GM18520 (cell line): ENCODE measurements at regions not wholly inside any gene's neighbourhood (a gene's known extent, or its start where the extent isn't known, plus 50 kb on each side); places are given as distances from the start of the nearest gene placed in this dataset.
"Not testable (repeated sequence)": the region's sequence is repeated elsewhere in the genome, so short reads cannot be mapped to it uniquely, and the experiment has no call there.

Experiments
- ATAC-seq: cut with Tn5 transposase; IDR thresholded peaks from one replicate; pipeline ENCODE4 v1.9.1; 2021; ENCODE audit not compliant: unreplicated experiment

- no peak for ATAC-seq
These were observed 170.8 kb upstream of the RASSF8 start for GRCh38 chr12:25787701-25788100.

DNA sequence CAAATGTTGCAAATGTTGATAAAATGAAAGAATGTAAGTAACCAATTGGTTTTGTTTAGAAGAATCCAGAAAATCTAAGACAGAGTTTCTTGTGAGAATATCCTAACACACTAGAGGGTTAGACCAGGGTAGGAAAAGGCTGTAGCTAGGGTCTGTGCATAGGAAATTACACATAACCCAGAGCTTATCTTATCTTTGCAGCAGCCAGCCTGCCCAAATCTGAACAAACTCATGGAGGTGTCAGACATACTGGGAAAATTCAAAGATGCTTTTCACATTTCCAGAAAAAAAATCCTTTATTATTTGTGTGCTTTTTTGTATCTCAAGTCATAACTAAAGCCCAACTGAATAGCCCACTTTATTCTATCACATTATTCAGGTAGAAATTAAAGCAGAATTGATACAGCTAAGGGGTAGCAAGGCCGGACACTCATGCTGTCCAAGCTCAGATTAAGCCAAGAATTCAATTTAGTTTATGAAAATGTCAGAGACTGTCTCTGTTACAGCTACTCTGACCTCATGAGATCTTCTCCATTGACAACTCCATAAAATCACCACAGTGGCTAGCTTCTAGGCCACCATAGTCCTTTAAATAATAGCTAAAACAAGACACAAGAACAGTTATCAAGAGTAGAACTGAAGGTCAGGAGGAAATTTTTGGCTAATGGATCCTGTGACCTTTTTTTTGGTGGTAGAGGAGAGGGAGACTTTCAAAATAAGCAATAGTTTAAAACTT, 169.6 kb upstream of the RASSF8 start:
- ATAC-seq = no peak

DNA sequence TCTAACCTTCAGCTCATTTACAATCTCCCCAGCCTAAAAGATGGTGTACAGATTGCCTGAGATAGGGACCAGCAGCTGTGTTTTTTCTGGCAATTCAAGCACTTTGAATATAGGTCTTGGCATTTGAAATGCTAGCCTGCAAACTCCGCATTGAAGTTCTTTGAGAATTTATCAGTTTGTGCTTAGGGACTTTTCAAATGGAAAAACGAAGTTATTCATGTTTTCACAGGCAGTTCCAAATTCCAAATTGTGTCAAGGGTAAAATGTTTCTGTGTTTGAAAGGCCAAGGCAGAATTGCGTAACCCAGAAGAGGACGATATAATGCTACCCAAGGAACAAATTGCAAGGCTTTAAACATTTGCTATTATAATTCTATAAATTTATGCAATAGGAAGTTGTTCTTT, 168.9 kb upstream of the RASSF8 start:
- no peak for ATAC-seq

GRCh38 chr12:25792031-25792430, 166.5 kb upstream of the RASSF8 start:
- no peak for ATAC-seq

GRCh38 chr12:25793196-25793595, 165.3 kb upstream of the RASSF8 start:
- ATAC-seq = no peak

- ATAC-seq = no peak
These were observed 163.9 kb upstream of the RASSF8 start for GRCh38 chr12:25794571-25794970.

DNA sequence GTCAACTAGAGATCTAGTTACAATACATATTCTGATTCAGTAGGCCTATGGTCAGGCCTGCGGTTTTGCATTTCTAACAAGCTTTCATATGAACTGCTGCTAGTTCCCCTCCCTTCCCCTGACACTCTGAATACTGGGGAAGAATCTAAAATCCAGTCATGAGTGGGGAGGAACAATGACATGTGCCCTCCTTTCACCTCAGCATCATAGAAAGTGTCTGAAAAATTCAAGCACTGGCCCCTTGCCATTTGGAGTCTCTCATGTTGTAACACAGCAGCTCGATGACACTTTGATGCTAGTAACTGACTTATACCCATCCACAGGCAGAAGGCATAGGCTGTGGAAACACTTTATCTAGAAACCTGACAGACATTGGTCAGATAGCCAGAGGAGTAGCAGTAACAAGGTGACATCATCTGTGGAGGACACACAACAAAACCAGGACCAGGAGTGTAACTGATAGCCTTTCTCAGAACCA, 161.9 kb upstream of the RASSF8 start:
- ATAC-seq = no peak

GRCh38 chr12:25797386-25797785, 161.1 kb upstream of the RASSF8 start:
- no peak for ATAC-seq

GRCh38 chr12:25797949-25798348, 160.5 kb upstream of the RASSF8 start:
- no peak for ATAC-seq

DNA sequence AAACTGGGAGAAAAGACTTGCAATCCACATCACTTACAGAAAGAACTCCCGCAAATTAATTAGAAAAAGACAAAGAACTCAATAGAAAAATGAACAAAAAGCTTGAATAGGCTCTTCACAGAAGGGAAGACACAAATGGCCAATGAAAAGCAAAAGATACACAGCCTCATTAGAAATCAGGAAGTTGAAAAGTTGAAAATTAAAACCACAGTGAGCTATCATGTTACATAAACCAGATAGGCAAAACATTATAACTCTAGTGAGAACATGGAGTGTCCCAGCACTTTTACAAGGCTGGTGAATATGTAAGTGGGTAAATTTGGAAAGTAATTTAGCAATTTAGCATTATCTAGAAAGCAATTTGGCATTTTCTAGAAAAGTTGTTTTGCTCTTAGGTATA, 158.4 kb upstream of the RASSF8 start:
- no peak for ATAC-seq

GRCh38 chr12:25801734-25802133, 156.7 kb upstream of the RASSF8 start:
- ATAC-seq = no peak

GRCh38 chr12:25802143-25802542, 156.3 kb upstream of the RASSF8 start:
- no peak for ATAC-seq

DNA sequence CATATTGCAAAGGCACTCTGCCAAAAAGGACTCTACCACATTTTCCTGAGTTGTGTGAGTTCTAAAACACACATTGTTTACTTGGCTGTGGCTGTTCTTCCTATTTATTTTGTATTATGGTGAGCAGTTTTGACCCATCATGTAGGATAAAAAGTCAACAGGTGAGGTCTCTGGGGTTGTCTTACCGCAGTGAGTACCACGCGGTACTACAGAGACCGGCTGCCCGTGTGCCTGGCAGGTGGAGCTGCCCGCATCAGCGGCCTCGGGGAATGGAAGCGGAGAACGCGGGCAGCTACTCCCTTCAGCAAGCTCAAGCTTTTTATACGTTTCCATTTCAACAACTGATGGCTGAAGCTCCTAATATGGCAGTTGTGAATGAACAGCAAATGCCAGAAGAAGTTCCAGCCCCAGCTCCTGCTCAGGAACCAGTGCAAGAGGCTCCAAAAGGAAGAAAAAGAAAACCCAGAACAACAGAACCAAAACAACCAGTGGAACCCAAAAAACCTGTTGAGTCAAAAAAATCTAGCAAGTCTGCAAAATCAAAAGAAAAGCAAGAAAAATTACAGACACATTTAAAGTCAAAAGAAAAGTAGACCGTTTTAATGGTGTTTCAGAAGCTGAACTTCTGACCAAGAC, 155.3 kb upstream of the RASSF8 start:
- not testable (repeated sequence) for ATAC-seq

DNA sequence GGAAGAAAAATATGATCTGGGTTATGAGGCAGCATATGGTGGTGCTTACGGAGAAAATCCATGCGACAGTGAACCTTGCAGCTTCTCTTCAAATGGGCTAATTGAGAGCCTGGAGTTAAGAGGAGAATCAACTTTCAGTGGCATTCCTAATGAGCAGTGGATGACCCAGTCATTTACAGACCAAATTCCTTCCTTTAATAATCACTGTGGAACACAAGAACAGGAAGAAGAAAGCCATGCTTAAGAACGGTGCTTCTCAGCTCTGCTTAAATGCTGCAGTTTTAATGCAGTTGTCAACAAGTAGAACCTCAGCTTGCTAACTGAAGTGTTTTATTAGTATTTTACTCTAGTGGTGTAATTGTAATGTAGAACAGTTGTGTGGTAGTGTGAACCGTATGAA, 154.2 kb upstream of the RASSF8 start:
- ATAC-seq = not testable (repeated sequence)

GRCh38 chr12:25806271-25806670, 152.2 kb upstream of the RASSF8 start:
- ATAC-seq = peak; percentile 31

- no peak for ATAC-seq
These were observed 149.9 kb upstream of the RASSF8 start for GRCh38 chr12:25808604-25809003.

- no peak for ATAC-seq
These were observed 147.8 kb upstream of the RASSF8 start for GRCh38 chr12:25810683-25811082.

GRCh38 chr12:25811656-25812126, 146.8 kb upstream of the RASSF8 start:
- ATAC-seq = peak; percentile 70

- no peak for ATAC-seq
These were observed 146.2 kb upstream of the RASSF8 start for GRCh38 chr12:25812295-25812694.

DNA sequence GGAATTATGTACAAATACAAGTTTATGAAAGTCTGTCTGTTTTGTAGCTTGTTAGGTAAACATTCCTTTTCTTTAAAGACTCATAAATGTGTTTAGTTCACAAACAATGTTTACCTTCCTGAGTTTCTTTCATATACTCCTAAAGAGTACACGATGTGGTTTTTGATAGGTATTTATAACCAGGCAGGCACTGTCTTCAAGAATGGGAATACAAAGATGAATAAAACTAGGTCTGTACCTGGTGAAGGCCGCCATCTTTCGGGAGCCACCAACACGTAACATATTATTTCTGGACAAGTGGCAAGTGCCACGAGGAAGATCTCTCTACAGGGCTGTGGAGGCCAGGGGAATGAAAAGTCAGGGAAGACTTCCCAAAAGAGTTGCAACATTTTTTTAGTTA, 144.6 kb upstream of the RASSF8 start:
- no peak for ATAC-seq

GRCh38 chr12:25816637-25817036, 141.8 kb upstream of the RASSF8 start:
- ATAC-seq = no peak

- no peak for ATAC-seq
These were observed 141.3 kb upstream of the RASSF8 start for GRCh38 chr12:25817166-25817565.
